CD4-positive, alpha-beta memory T cell (primary cell): ENCODE measurements at regions not wholly inside any gene's neighbourhood (a gene's known extent, or its start where the extent isn't known, plus 50 kb on each side); places are given as distances from the start of the nearest gene placed in this dataset.
"Not testable (repeated sequence)": the region's sequence is repeated elsewhere in the genome, so short reads cannot be mapped to it uniquely, and the experiment has no call there.

Experiments
- CTCF ChIA-PET: fragments of 350-600 bp; sonication (Branson Sonifier 250); formaldehyde crosslinking; loops from one replicate; lab custom pipeline; 2021; ENCODE audit warnings: inconsistent platforms; ENCODE audit not compliant: partially characterized antibody; lab: Charles Lee
- POLR2A ChIA-PET: fragments of 350-600 bp; sonication (Branson Sonifier 250); formaldehyde crosslinking; loops from one replicate; lab custom pipeline; 2021; ENCODE audit not compliant: partially characterized antibody; lab: Charles Lee
- DNase-seq, 5 donors: peaks; one replicate each; pipeline versions ENCODE4 v3.0.0 to v3.0.0-alpha.2; 2020 to 2022; ENCODE audit warnings: mixed read lengths in 1 of 5
- H3K27ac ChIP-seq: one replicate; pipeline ENCODE4 v1.7.0; 2013; ENCODE audit warnings: low read depth, low read length
- H3K27me3 ChIP-seq: 2 replicates; pipeline ENCODE4 v1.7.0; 2013; ENCODE audit warnings: mild to moderate bottlenecking, low read length, moderate library complexity; ENCODE audit not compliant: insufficient read depth
- H3K36me3 ChIP-seq: 2 replicates; pipeline ENCODE4 v1.7.0; 2013; ENCODE audit warnings: mild to moderate bottlenecking, low read length, moderate library complexity; ENCODE audit not compliant: insufficient read depth
- H3K4me1 ChIP-seq: 2 replicates; pipeline ENCODE4 v1.7.0; 2013; ENCODE audit warnings: mild to moderate bottlenecking, low read length, moderate library complexity; ENCODE audit not compliant: insufficient read depth
- H3K4me3 ChIP-seq, 2 donors: one replicate each; pipeline ENCODE4 v1.7.0; 2013; ENCODE audit warnings: low read length in 2 of 2, mild to moderate bottlenecking in 1 of 2
- H3K9me3 ChIP-seq, 2 donors: one replicate each; pipeline ENCODE4 v1.7.0; 2013; ENCODE audit warnings: low read length in 2 of 2, control low read depth in 1 of 2; ENCODE audit not compliant: control insufficient read depth in 1 of 2
- H3K27ac Mint-ChIP-seq, 7 donors: one replicate each; pipeline ENCODE4 v1.8.0; 2020 to 2021; ENCODE audit warnings: mixed read lengths in 7 of 7, mild to moderate bottlenecking in 6 of 7, inconsistent platforms in 3 of 7, moderate library complexity in 3 of 7
- H3K27me3 Mint-ChIP-seq, 2 donors: one replicate each; pipeline ENCODE4 v1.8.0; 2020 to 2021; ENCODE audit warnings: mixed read lengths in 2 of 2
- H3K36me3 Mint-ChIP-seq, 2 donors: one replicate each; pipeline ENCODE4 v1.8.0; 2020 to 2021; ENCODE audit warnings: mixed read lengths in 2 of 2, inconsistent platforms in 1 of 2, mild to moderate bottlenecking in 1 of 2
- H3K4me1 Mint-ChIP-seq, 4 donors: one replicate each; pipeline ENCODE4 v1.8.0; 2020 to 2021; ENCODE audit warnings: mixed read lengths in 4 of 4, mild to moderate bottlenecking in 1 of 4
- H3K4me3 Mint-ChIP-seq, 8 donors: one replicate each; pipeline ENCODE4 v1.8.0; 2020 to 2021; ENCODE audit warnings: mixed read lengths in 8 of 8, mild to moderate bottlenecking in 7 of 8, moderate library complexity in 6 of 8, inconsistent platforms in 3 of 8
- H3K9me3 Mint-ChIP-seq, 8 donors: one replicate each; pipeline ENCODE4 v1.8.0; 2020 to 2021; ENCODE audit warnings: mixed read lengths in 8 of 8, mild to moderate bottlenecking in 5 of 8, inconsistent platforms in 3 of 8, moderate library complexity in 1 of 8
- intact Hi-C: fragments of 100-400 bp; cut with micrococcal nuclease; formaldehyde crosslinking; loops from one replicate; pipeline ENCODE4 v1.15.1; 2023

GRCh38 chr3:177494216-177494615 is 296.9 kb upstream of the TBL1XR1 start:
- H3K4me1 ChIP-seq: no peaks in the 10 kb centered on the region

GRCh38 chr3:177495566-177495965 is 298.3 kb upstream of the TBL1XR1 start:
- H3K4me1 Mint-ChIP-seq: peaks cover 0 to 1% (median 0%) of the 10 kb centered on the region in 4 donors
- Histone ChIP-seq H3K27me3 (no peaks in the 10 kb centered on the region), H3K9me3 (no peaks in the 10 kb centered on the region), H3K4me1 (no peaks in the 10 kb centered on the region), H3K27ac (no peak overlapping the region), H3K4me3 (no peak overlapping the region), H3K36me3 (no peaks in the 10 kb centered on the region)
- H3K4me3 Mint-ChIP-seq: no peak overlapping the region
- intact Hi-C loops: no loop called here
- H3K27ac Mint-ChIP-seq: no peak overlapping the region
- DNase-seq: no peak
- H3K27me3 Mint-ChIP-seq: no peaks in the 10 kb centered on the region
- no peaks in the 10 kb centered on the region for H3K36me3 Mint-ChIP-seq
- peaks cover 0 to 2% (median 0%) of the 10 kb centered on the region in 8 donors for H3K9me3 Mint-ChIP-seq
- CTCF ChIA-PET: no interaction called here
- POLR2A ChIA-PET: no interaction called here

More at GRCh38 chr3:177494216-177494615, 296.9 kb upstream of the TBL1XR1 start:
- Histone ChIP-seq H3K27ac (no peak overlapping the region), H3K36me3 (no peaks in the 10 kb centered on the region), H3K9me3 (no peaks in the 10 kb centered on the region), H3K27me3 (no peaks in the 10 kb centered on the region), H3K4me3 (no peak overlapping the region)
- no peaks in the 10 kb centered on the region for H3K27me3 Mint-ChIP-seq
- intact Hi-C loops: no loop called here
- H3K4me3 Mint-ChIP-seq: no peak overlapping the region
- no peaks in the 10 kb centered on the region for H3K36me3 Mint-ChIP-seq
- peaks cover under 1 to 4% (median 1%) of the 10 kb centered on the region in 4 donors for H3K4me1 Mint-ChIP-seq
- H3K27ac Mint-ChIP-seq: no peak overlapping the region
- DNase-seq: no peak
- CTCF ChIA-PET: interaction anchor here (0.6 to 1.4 kb wide), 2 partner anchors 9 to 44 kb away, joined by 3 read pairs; no protein-coding TSS in a partner anchor
- POLR2A ChIA-PET: interaction anchor here (1.1 kb wide), 1 partner anchor 8 kb away, joined by 3 read pairs; no protein-coding TSS in a partner anchor
- H3K9me3 Mint-ChIP-seq: no peaks in the 10 kb centered on the region

DNA sequence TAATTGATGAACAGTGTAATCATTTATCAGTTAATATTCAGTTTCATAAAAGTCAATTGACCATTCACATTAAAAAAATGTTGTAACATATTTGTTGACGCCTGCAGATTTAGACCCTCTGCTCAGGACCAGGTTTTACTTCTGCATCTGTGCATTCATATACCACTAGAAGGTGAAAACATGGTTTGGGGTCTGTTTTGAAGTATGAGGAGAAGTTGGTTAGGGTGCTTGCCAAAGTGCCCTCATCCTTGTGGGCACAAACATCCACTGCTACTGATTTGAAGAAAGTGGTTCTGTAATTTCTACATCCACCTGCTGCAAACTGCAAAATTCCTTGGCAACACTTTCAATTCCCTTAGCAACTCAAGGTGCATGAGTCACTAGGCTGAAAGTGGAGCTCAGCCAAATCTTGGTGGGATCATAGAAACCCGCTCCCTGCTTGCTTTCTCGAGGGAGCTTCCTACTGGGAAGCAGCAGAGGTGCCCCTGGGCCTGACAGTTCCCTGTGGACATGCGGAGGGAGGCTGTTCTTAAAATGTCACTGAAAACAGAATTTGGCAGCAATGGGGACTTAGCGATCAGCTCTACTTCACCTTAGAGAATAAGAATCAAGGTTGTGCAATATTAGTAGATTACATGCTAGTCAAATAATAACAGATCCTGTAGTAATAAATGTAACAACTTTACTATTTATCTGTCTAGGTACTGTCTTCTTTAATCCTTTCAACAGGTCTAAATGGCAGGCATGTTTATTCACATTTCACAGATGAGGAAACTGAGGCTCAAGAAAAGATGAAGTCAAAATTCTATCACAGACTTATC is 301.0 kb upstream of the TBL1XR1 start:
- H3K4me1 ChIP-seq: no peaks in the 10 kb centered on the region
- no peaks in the 10 kb centered on the region for H3K36me3 ChIP-seq
- no peak for DNase-seq
- CTCF ChIA-PET: no interaction called here
- no peak overlapping the region for H3K4me3 Mint-ChIP-seq
- peaks cover 0 to 2% (median 0%) of the 10 kb centered on the region in 8 donors for H3K9me3 Mint-ChIP-seq
- H3K9me3 ChIP-seq: no peaks in the 10 kb centered on the region
- no peak overlapping the region for H3K4me3 ChIP-seq
- peaks cover 0 to 1% (median 0%) of the 10 kb centered on the region in 4 donors for H3K4me1 Mint-ChIP-seq
- H3K27me3 Mint-ChIP-seq: no peaks in the 10 kb centered on the region
- intact Hi-C loops: no loop called here
- no peak overlapping the region for H3K27ac ChIP-seq
- H3K27me3 ChIP-seq: no peaks in the 10 kb centered on the region
- POLR2A ChIA-PET: interaction anchor here (0.6 to 0.9 kb wide), 3 partner anchors 26 to 158 kb away, joined by 3 read pairs; no protein-coding TSS in a partner anchor
- H3K36me3 Mint-ChIP-seq: no peaks in the 10 kb centered on the region
- H3K27ac Mint-ChIP-seq: no peak overlapping the region

- CTCF ChIA-PET, H3K27me3 Mint-ChIP-seq, H3K4me1 ChIP-seq, intact Hi-C loops, H3K4me3 ChIP-seq, H3K27ac ChIP-seq, H3K27me3 ChIP-seq, H3K4me1 Mint-ChIP-seq, H3K36me3 ChIP-seq, H3K9me3 ChIP-seq, H3K4me3 Mint-ChIP-seq, H3K36me3 Mint-ChIP-seq, H3K9me3 Mint-ChIP-seq, DNase-seq, H3K27ac Mint-ChIP-seq: not testable (repeated sequence)
- POLR2A ChIA-PET: interaction anchor here (0.8 to 0.9 kb wide), 2 partner anchors 25 to 138 kb away, joined by 3 read pairs; no protein-coding TSS in a partner anchor
Measured at GRCh38 chr3:177499039-177499438, 301.8 kb upstream of the TBL1XR1 start.

GRCh38 chr3:177499779-177500423 is 302.6 kb upstream of the TBL1XR1 start:
- Histone ChIP-seq H3K27me3 (no peaks in the 10 kb centered on the region), H3K4me3 (no peak overlapping the region), H3K36me3 (no peaks in the 10 kb centered on the region), H3K9me3 (no peaks in the 10 kb centered on the region), H3K4me1 (no peaks in the 10 kb centered on the region), H3K27ac (no peak overlapping the region)
- Mint-ChIP-seq H3K36me3 (no peaks in the 10 kb centered on the region), H3K27ac (peak overlapping the region in 1 of 7 donors; percentile 30), H3K9me3 (peaks cover 0 to 2% (median 0%) of the 10 kb centered on the region in 8 donors), H3K27me3 (no peaks in the 10 kb centered on the region), H3K4me3 (no peak overlapping the region), H3K4me1 (peaks cover 0 to 1% (median 0%) of the 10 kb centered on the region in 4 donors)
- no peak for DNase-seq
- CTCF ChIA-PET: interaction anchor here (0.6 to 0.8 kb wide), 2 partner anchors 12 to 75 kb away, joined by 3 read pairs; no protein-coding TSS in a partner anchor
- POLR2A ChIA-PET: interaction anchor here (0.6 to 1.1 kb wide), 2 partner anchors 17 to 39 kb away, joined by 3 to 4 read pairs; no protein-coding TSS in a partner anchor
- intact Hi-C loops: no loop called here

GRCh38 chr3:177510693-177511216 is 313.5 kb upstream of the TBL1XR1 start:
- Mint-ChIP-seq H3K27ac (no peak overlapping the region), H3K4me1 (peaks cover 0 to 9% (median 1%) of the 10 kb centered on the region in 4 donors), H3K4me3 (no peak overlapping the region), H3K9me3 (peaks cover 0 to 4% (median 0%) of the 10 kb centered on the region in 8 donors), H3K36me3 (no peaks in the 10 kb centered on the region), H3K27me3 (no peaks in the 10 kb centered on the region)
- Histone ChIP-seq H3K9me3 (no peaks in the 10 kb centered on the region), H3K36me3 (no peaks in the 10 kb centered on the region), H3K27me3 (no peaks in the 10 kb centered on the region), H3K4me3 (no peak overlapping the region), H3K4me1 (no peaks in the 10 kb centered on the region), H3K27ac (no peak overlapping the region)
- POLR2A ChIA-PET: interaction anchor here (1.3 kb wide), 1 partner anchor 92 kb away, joined by 5 read pairs; no protein-coding TSS in a partner anchor
- CTCF ChIA-PET: interaction anchor here (1.8 kb wide), 1 partner anchor 7 kb away, joined by 4 read pairs; no protein-coding TSS in a partner anchor
- intact Hi-C loops: no loop called here
- no peak for DNase-seq
